GM12878 (cell line): ENCODE measurements at regions not wholly inside any gene's neighbourhood (a gene's known extent, or its start where the extent isn't known, plus 50 kb on each side); places are given as distances from the start of the nearest gene placed in this dataset.

Experiments used
- ATAC-seq: fragments of 200-7000 bp; cut with Tn5 transposase; 3 replicates; pipeline ENCODE4 v1.9.1; 2020; ENCODE audit warnings: mild to moderate bottlenecking, moderate library complexity
- BruUV-seq: library from RNA; stranded (reverse); fragments of 400-500 nt; replicated peaks from 2 replicates; lab custom pipeline; 2021; lab: Mats Ljungman, UMichigan
- CTCF ChIA-PET: fragments of 300-600 bp; sonication (Branson Sonifier 250); formaldehyde crosslinking; extraction: SDS; loops from one replicate; lab custom pipeline; 2021; ENCODE audit warnings: inconsistent platforms; lab: Yijun Ruan, JAX
- POLR2A ChIA-PET: fragments of 350-600 bp; formaldehyde crosslinking; extraction: SDS; loops from one replicate; lab custom pipeline; 2021; ENCODE audit warnings: inconsistent platforms; lab: Charles Lee
- RAD21 ChIA-PET: fragments of 300-600 bp; sonication (Branson Sonifier 250); formaldehyde crosslinking; loops from one replicate; lab custom pipeline; 2023; ENCODE audit warnings: antibody characterized with exemption; ENCODE audit not compliant: unreplicated experiment; lab: Charles Lee
- SMC1A ChIA-PET: fragments of 300-600 bp; sonication (Branson Sonifier 250); formaldehyde crosslinking; loops from one replicate; lab custom pipeline; 2023; ENCODE audit not compliant: unreplicated experiment, uncharacterized antibody; lab: Charles Lee
- DNase-seq: peaks from one replicate; pipeline ENCODE4 v3.0.0-alpha.2; 2011; ENCODE audit warnings: low read depth, low spot score
- FAIRE-seq: peaks from 3 replicates; lab custom pipeline; 2011; peaks lifted over from hg19 to GRCh38; lab: Jason Lieb, UNC
- H2AFZ ChIP-seq: 2 replicates; pipeline ENCODE4 v1.6.0; 2011; ENCODE audit warnings: low read depth, low read length, control low read depth; ENCODE audit not compliant: control insufficient read depth
- H3K27ac ChIP-seq: 2 replicates; pipeline ENCODE4 v1.5.1; 2011; ENCODE audit warnings: control low read depth; ENCODE audit not compliant: control insufficient read depth, insufficient read depth
- H3K27me3 ChIP-seq, 2 experiments: replicated peaks in 1 of 2; 2 replicates each; pipeline versions ENCODE4 v1.6.0 to v1.6.1; 2011; ENCODE audit warnings: low read length in 1 of 2; ENCODE audit not compliant: control insufficient read depth in 2 of 2, insufficient read depth in 2 of 2
- H3K36me3 ChIP-seq, 2 experiments: 2 replicates each; pipeline ENCODE4 v1.5.1; 2011; ENCODE audit warnings: low read length in 1 of 2; ENCODE audit not compliant: control insufficient read depth in 2 of 2, insufficient read depth in 2 of 2
- H3K4me1 ChIP-seq: 2 replicates; pipeline ENCODE4 v1.6.1; 2011; ENCODE audit warnings: mild to moderate bottlenecking, low read length, moderate library complexity, mixed read lengths; ENCODE audit not compliant: control insufficient read depth, insufficient read depth
- H3K4me2 ChIP-seq: 2 replicates; pipeline ENCODE4 v1.6.0; 2011; ENCODE audit warnings: control low read depth; ENCODE audit not compliant: control insufficient read depth, insufficient read depth
- H3K4me3 ChIP-seq: fragments of 200-600 bp; sonication (generic); 2 replicates; pipeline ENCODE4 v1.5.1; 2016
- H3K79me2 ChIP-seq: 2 replicates; pipeline ENCODE4 v1.6.0; 2011; ENCODE audit warnings: low read length; ENCODE audit not compliant: control insufficient read depth, insufficient read depth
- H3K9ac ChIP-seq: 2 replicates; pipeline ENCODE4 v1.8.0; 2011; ENCODE audit warnings: low read length, control low read depth, mixed read lengths; ENCODE audit not compliant: control insufficient read depth, insufficient read depth
- H3K9me3 ChIP-seq: replicated peaks from 3 replicates; pipeline ENCODE4 v1.5.1; 2011; ENCODE audit warnings: mild to moderate bottlenecking, low read length; ENCODE audit not compliant: control insufficient read depth, insufficient read depth
- H4K20me1 ChIP-seq: 2 replicates; pipeline ENCODE4 v1.6.0; 2011; ENCODE audit not compliant: control insufficient read depth, insufficient read depth
- BACH1 ChIP-seq: fragments of 450-650 bp; IDR thresholded peaks from 2 replicates; pipeline ENCODE4 v1.6.1; 2017; ENCODE audit warnings: mild to moderate bottlenecking, borderline replicate concordance
- BCL3 ChIP-seq: IDR thresholded peaks from 2 replicates; pipeline ENCODE4 v1.6.1; 2011; ENCODE audit warnings: borderline replicate concordance, low read depth, mild to moderate bottlenecking, moderate library complexity, low read length; ENCODE audit not compliant: insufficient read depth, poor library complexity, severe bottlenecking
- EP300 ChIP-seq, 2 experiments: fragments of 150-350 bp in 1 of 2; IDR thresholded peaks; 2 replicates each; pipeline ENCODE4 v1.6.1; 2011 to 2012; ENCODE audit warnings: low read depth in 2 of 2, low read length in 2 of 2, borderline replicate concordance in 1 of 2, improper control_type of control experiment in 1 of 2, inconsistent platforms in 1 of 2; ENCODE audit not compliant: control insufficient read depth in 1 of 2
- GATAD2B ChIP-seq: fragments of 450-650 bp; conservative IDR thresholded peaks from 2 replicates; pipeline ENCODE4 v1.6.1; 2017; ENCODE audit warnings: low read depth, mild to moderate bottlenecking, moderate library complexity
- MTA3 ChIP-seq: IDR thresholded peaks from 2 replicates; pipeline ENCODE4 v1.6.1; 2012; ENCODE audit warnings: low read length, inconsistent platforms, borderline replicate concordance
- NFIC ChIP-seq: IDR thresholded peaks from 2 replicates; pipeline ENCODE4 v1.6.1; 2012; ENCODE audit warnings: low read depth, mild to moderate bottlenecking, inconsistent platforms, low read length, moderate library complexity
- NR2F1 ChIP-seq: fragments of 450-650 bp; conservative IDR thresholded peaks from 2 replicates; pipeline ENCODE4 v1.6.1; 2017; ENCODE audit warnings: mild to moderate bottlenecking
- RAD21 ChIP-seq: IDR thresholded peaks from 2 replicates; pipeline ENCODE4 v1.6.1; 2011; ENCODE audit warnings: mild to moderate bottlenecking, low read depth, low read length, moderate library complexity; ENCODE audit not compliant: insufficient read depth
- RB1 ChIP-seq: fragments of 450-650 bp; formaldehyde crosslinking; IDR thresholded peaks from 2 replicates; pipeline ENCODE4 v1.6.1; 2017; ENCODE audit warnings: mild to moderate bottlenecking, borderline replicate concordance
- REST ChIP-seq: IDR thresholded peaks from 2 replicates; pipeline ENCODE4 v1.6.1; 2012; ENCODE audit warnings: mild to moderate bottlenecking, low read depth, low read length
- TBL1XR1 ChIP-seq: IDR thresholded peaks from 2 replicates; pipeline ENCODE4 v1.6.1; 2012; ENCODE audit warnings: low read depth, low read length, improper control_type of control experiment
- ZBTB33 ChIP-seq: fragments of 450-650 bp; IDR thresholded peaks from 2 replicates; pipeline ENCODE4 v1.6.1; 2017; ENCODE audit warnings: mild to moderate bottlenecking
- WGBS: methylation state at CpG from one replicate; pipeline ENCODE4 v1.1.6; 2016; ENCODE audit warnings: low lambda C conversion rate; ENCODE audit not compliant: insufficient replicate concordance, insufficient coverage; ENCODE audit errors: missing lambda C conversion rate; 5-methylcytosine and 5-hydroxymethylcytosine counted together
- in situ Hi-C: fragments of 300-500 bp; cut with MboI; formaldehyde crosslinking; loops from 9 replicates; pipeline ENCODE4 v1.14.3; 2018; ENCODE audit warnings: mixed read lengths
- intact Hi-C: fragments of 100-400 bp; cut with micrococcal nuclease; formaldehyde crosslinking; loops from one replicate; pipeline ENCODE4 v1.14.2; 2022; ENCODE audit not compliant: unreplicated experiment
- TF ChIP-seq, protein P1 (sequence below): fragments of 450-650 bp; IDR thresholded peaks from 2 replicates; pipeline ENCODE4 v1.6.1; 2014; ENCODE audit warnings: mild to moderate bottlenecking
- TF ChIP-seq, protein P2 (sequence below): fragments of 450-650 bp; IDR thresholded peaks from 2 replicates; pipeline ENCODE4 v1.6.1; 2017; ENCODE audit warnings: antibody characterized with exemption, mild to moderate bottlenecking, moderate library complexity

GRCh38 chr3:177878192-177878591 lies 658.0 kb upstream of the KCNMB2 start:
- BruUV-seq, result no TSS peak
- H3K4me2 ChIP-seq, result no peak overlapping the region
- ChIA-PET SMC1A (no interaction called here), CTCF (no interaction called here), POLR2A (no interaction called here), RAD21 (no interaction called here)
- in situ Hi-C loops (no loop called here), intact Hi-C loops (no loop called here)
- H3K4me1 ChIP-seq, result no peaks in the 10 kb centered on the region
- H4K20me1 ChIP-seq, result no peaks in the 10 kb centered on the region
- H3K27me3 ChIP-seq, result no peaks in the 10 kb centered on the region
- H3K4me3 ChIP-seq, result no peak overlapping the region
- no peaks in the 10 kb centered on the region for H3K36me3 ChIP-seq
- no peaks in the 10 kb centered on the region for H3K9me3 ChIP-seq
- DNase-seq, result no peak
- no peak for FAIRE-seq
- no peak overlapping the region for H2AFZ ChIP-seq
- ATAC-seq, result no peak
- no peak overlapping the region for H3K9ac ChIP-seq
- H3K79me2 ChIP-seq, result no peaks in the 10 kb centered on the region
- no peak overlapping the region for H3K27ac ChIP-seq
- TF ChIP-seq RB1, result no peak
- TF ChIP-seq BCL3, result no peak
- no peak for TF ChIP-seq GATAD2B
- no peak for TF ChIP-seq MTA3
- no peak for TF ChIP-seq ZBTB33
- TF ChIP-seq EP300 (IDR thresholded peaks at IDR 0.05; ENCODE audit: borderline replicate concordance in 1 of 2, control insufficient read depth in 1 of 2, low read depth in 2 of 2, low read length in 2 of 2), result no peak
- TF ChIP-seq RAD21, result no peak
- no peak for TF ChIP-seq NFIC
- TF ChIP-seq REST, result no peak
- no peak for TF ChIP-seq TBL1XR1
- TF ChIP-seq, protein P1, sequence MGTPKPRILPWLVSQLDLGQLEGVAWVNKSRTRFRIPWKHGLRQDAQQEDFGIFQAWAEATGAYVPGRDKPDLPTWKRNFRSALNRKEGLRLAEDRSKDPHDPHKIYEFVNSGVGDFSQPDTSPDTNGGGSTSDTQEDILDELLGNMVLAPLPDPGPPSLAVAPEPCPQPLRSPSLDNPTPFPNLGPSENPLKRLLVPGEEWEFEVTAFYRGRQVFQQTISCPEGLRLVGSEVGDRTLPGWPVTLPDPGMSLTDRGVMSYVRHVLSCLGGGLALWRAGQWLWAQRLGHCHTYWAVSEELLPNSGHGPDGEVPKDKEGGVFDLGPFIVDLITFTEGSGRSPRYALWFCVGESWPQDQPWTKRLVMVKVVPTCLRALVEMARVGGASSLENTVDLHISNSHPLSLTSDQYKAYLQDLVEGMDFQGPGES, result no peak
- no peak for TF ChIP-seq NR2F1
- TF ChIP-seq BACH1, result no peak
- TF ChIP-seq, protein P2, sequence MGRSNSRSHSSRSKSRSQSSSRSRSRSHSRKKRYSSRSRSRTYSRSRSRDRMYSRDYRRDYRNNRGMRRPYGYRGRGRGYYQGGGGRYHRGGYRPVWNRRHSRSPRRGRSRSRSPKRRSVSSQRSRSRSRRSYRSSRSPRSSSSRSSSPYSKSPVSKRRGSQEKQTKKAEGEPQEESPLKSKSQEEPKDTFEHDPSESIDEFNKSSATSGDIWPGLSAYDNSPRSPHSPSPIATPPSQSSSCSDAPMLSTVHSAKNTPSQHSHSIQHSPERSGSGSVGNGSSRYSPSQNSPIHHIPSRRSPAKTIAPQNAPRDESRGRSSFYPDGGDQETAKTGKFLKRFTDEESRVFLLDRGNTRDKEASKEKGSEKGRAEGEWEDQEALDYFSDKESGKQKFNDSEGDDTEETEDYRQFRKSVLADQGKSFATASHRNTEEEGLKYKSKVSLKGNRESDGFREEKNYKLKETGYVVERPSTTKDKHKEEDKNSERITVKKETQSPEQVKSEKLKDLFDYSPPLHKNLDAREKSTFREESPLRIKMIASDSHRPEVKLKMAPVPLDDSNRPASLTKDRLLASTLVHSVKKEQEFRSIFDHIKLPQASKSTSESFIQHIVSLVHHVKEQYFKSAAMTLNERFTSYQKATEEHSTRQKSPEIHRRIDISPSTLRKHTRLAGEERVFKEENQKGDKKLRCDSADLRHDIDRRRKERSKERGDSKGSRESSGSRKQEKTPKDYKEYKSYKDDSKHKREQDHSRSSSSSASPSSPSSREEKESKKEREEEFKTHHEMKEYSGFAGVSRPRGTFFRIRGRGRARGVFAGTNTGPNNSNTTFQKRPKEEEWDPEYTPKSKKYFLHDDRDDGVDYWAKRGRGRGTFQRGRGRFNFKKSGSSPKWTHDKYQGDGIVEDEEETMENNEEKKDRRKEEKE, result no peak
- TF ChIP-seq, all 136 proteins: peak for 0
- WGBS, result 85% methylated on average over 3 of the region's 3 CpGs
